ENCODE measurements at regions not wholly inside any gene's neighbourhood (a gene's known extent, or its start where the extent isn't known, plus 50 kb on each side); places are given as distances from the start of the nearest gene placed in this dataset.

DNA sequence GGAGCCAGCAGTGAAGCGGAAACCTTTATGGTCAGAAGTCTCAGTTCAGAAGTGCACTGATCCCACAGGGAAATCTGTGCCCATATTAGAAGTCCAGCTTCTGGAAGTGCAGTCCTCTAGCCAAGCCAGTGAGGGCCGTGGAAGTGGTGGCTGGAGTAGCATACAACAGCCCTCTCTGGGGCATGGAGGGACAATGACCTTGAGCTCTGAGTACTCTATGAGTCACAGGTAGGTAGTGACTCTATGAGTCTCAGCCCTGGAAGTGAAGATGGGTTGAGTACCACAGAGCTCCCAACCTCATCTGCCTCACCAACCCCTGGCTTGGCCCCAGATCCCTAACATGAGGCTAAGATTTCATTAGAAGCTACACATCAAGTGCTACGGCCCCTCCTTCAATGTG, 205.9 kb upstream of the PPP2R3A start:
- TF ChIP-seq, protein P1, sequence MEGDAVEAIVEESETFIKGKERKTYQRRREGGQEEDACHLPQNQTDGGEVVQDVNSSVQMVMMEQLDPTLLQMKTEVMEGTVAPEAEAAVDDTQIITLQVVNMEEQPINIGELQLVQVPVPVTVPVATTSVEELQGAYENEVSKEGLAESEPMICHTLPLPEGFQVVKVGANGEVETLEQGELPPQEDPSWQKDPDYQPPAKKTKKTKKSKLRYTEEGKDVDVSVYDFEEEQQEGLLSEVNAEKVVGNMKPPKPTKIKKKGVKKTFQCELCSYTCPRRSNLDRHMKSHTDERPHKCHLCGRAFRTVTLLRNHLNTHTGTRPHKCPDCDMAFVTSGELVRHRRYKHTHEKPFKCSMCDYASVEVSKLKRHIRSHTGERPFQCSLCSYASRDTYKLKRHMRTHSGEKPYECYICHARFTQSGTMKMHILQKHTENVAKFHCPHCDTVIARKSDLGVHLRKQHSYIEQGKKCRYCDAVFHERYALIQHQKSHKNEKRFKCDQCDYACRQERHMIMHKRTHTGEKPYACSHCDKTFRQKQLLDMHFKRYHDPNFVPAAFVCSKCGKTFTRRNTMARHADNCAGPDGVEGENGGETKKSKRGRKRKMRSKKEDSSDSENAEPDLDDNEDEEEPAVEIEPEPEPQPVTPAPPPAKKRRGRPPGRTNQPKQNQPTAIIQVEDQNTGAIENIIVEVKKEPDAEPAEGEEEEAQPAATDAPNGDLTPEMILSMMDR (conservative IDR thresholded peaks at IDR 0.05 in 1 of 2, IDR thresholded peaks at IDR 0.05 in 1 of 2; ENCODE audit: low read depth in 1 of 2, low read length in 2 of 2) = no peak
- no peak for TF ChIP-seq EZH2 (IDR thresholded peaks at IDR 0.05; ENCODE audit: low read length, missing control alignments)
